ENCODE measurements at regions not wholly inside any gene's neighbourhood (a gene's known extent, or its start where the extent isn't known, plus 50 kb on each side); places are given as distances from the start of the nearest gene placed in this dataset.

GRCh38 chr4:131499141-131499873 lies 1649.8 kb upstream of the PCDH10 start:
- TF ChIP-seq PPARD (CRISPR knock-in tag; IDR thresholded peaks at IDR 0.05), result no peak
- TF ChIP-seq ELF1 (tag; IDR thresholded peaks at IDR 0.05), result no peak
- TF ChIP-seq CTCF (IDR thresholded peaks at IDR 0.05 in 2 of 3, conservative IDR thresholded peaks at IDR 0.05 in 1 of 3; ENCODE audit: insufficient read depth in 2 of 3, low read depth in 1 of 3, low read length in 3 of 3), result no peak
- no peak for TF ChIP-seq TARDBP (IDR thresholded peaks at IDR 0.05)
- no peak for TF ChIP-seq VEZF1 (CRISPR knock-in tag; IDR thresholded peaks at IDR 0.05)
- no peak for TF ChIP-seq POLR2A (conservative IDR thresholded peaks at IDR 0.05)
- TF ChIP-seq CHD7 (IDR thresholded peaks at IDR 0.05; ENCODE audit: low read depth, low read length), result no peak
- no peak for TF ChIP-seq ZEB2 (IDR thresholded peaks at IDR 0.05)
- no peak for TF ChIP-seq SRSF9 (IDR thresholded peaks at IDR 0.05; ENCODE audit: borderline replicate concordance, low read depth, low read length)
- no peak for TF ChIP-seq XRCC4 (IDR thresholded peaks at IDR 0.05; ENCODE audit: extremely low read depth, insufficient read depth, insufficient read length)
